ENCODE measurements at regions not wholly inside any gene's neighbourhood (a gene's known extent, or its start where the extent isn't known, plus 50 kb on each side); places are given as distances from the start of the nearest gene placed in this dataset.

DNA sequence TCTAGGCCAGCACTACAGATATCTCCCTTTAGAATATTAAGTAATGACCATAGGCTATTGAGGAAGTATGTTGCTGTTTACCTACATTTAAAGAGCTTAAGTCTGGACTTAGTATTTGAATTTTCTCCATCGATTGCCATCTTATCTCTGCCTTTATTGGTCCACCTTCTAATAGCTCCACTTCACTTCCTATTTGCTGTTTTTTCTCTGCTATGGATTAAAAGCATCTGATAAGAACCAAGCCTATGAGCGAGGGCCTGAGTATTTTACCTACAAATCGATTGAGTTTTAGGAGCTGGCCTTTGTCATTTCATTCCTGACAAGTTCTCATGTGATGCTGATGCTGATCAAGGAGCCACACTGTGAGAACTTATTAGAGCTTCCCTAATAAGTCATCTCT, 52.6 kb upstream of the AKAP13 start:
- peaks cover 50% of the 10 kb centered on the region for H3K4me1 ChIP-seq (ENCODE audit: insufficient read depth, low read length)
- H3K27me3 ChIP-seq (ENCODE audit: control insufficient read depth in 1 of 2, insufficient read depth in 2 of 2, low read length in 2 of 2) = no peaks in the 10 kb centered on the region; a peak in 2 of 5 replicates
- 55% methylated on average over 3 of the region's 3 CpGs for WGBS (ENCODE audit: low lambda C conversion rate)
- no peaks in the 10 kb centered on the region for H4K20me1 ChIP-seq (ENCODE audit: insufficient read depth, low read length)
- H3K4me2 ChIP-seq (ENCODE audit: low read depth, low read length) = no peak overlapping the region
- no peaks in the 10 kb centered on the region for H3K36me3 ChIP-seq (replicated peaks in 1 of 2; ENCODE audit: control insufficient read depth in 1 of 2, insufficient read depth in 2 of 2, low read length in 2 of 2)
- ATAC-seq (no peak), FAIRE-seq (no peak), DNase-seq (ENCODE audit: low spot score) (no peak)
- ChIA-PET POLR2A (no interaction called here), CTCF (ENCODE audit: low intra/inter-chr PET ratio, low total read pairs) (no interaction called here)
- H2AFZ ChIP-seq (ENCODE audit: low read length) = no peak overlapping the region
- no peak overlapping the region for H3K9ac ChIP-seq (ENCODE audit: insufficient read depth, low read depth, low read length)
- BruUV-seq (replicated peaks) = no TSS peak
- H3K9me3 ChIP-seq (ENCODE audit: low read length) = no peaks in the 10 kb centered on the region
- TF ChIP-seq ZNF558 (CRISPR knock-in tag; IDR thresholded peaks at IDR 0.05; ENCODE audit: borderline replicate concordance) = no peak
- TF ChIP-seq MXI1 (IDR thresholded peaks at IDR 0.05; ENCODE audit: borderline replicate concordance, low read depth, low read length) = no peak
- TF ChIP-seq TEAD3 (CRISPR knock-in tag; optimal IDR thresholded peaks at IDR 0.05; ENCODE audit: borderline replicate concordance) = no peak
- TF ChIP-seq PAX8 (CRISPR knock-in tag; IDR thresholded peaks at IDR 0.05; ENCODE audit: borderline replicate concordance) = no peak
- TF ChIP-seq POGK (CRISPR knock-in tag; conservative IDR thresholded peaks at IDR 0.05) = no peak
- no peak for TF ChIP-seq ZNF530 (CRISPR knock-in tag; IDR thresholded peaks at IDR 0.05; ENCODE audit: low read depth)
- no peak for TF ChIP-seq FOXP1 (IDR thresholded peaks at IDR 0.05)
- TF ChIP-seq FOXP1 (CRISPR knock-in tag; IDR thresholded peaks at IDR 0.05) = no peak
- no peak for TF ChIP-seq ZNF143 (CRISPR knock-in tag; IDR thresholded peaks at IDR 0.05)
- no peak for TF ChIP-seq ZNF782 (CRISPR knock-in tag; IDR thresholded peaks at IDR 0.05; ENCODE audit: borderline replicate concordance)
- TF ChIP-seq NFE2L2 (IDR thresholded peaks at IDR 0.05; ENCODE audit: low read length) = no peak
- no peak for TF ChIP-seq YEATS4 (CRISPR knock-in tag; IDR thresholded peaks at IDR 0.05; ENCODE audit: borderline replicate concordance)
- no peak for TF ChIP-seq ZNF292 (CRISPR knock-in tag; IDR thresholded peaks at IDR 0.05; ENCODE audit: borderline replicate concordance, low read depth)
- TF ChIP-seq KLF11 (CRISPR knock-in tag; IDR thresholded peaks at IDR 0.05) = no peak
- TF ChIP-seq CEBPB (IDR thresholded peaks at IDR 0.05; ENCODE audit: borderline replicate concordance, low read depth, low read length) = no peak
- no peak for TF ChIP-seq ARNT2 (CRISPR knock-in tag; IDR thresholded peaks at IDR 0.05; ENCODE audit: low read depth)
- TF ChIP-seq, protein P1, sequence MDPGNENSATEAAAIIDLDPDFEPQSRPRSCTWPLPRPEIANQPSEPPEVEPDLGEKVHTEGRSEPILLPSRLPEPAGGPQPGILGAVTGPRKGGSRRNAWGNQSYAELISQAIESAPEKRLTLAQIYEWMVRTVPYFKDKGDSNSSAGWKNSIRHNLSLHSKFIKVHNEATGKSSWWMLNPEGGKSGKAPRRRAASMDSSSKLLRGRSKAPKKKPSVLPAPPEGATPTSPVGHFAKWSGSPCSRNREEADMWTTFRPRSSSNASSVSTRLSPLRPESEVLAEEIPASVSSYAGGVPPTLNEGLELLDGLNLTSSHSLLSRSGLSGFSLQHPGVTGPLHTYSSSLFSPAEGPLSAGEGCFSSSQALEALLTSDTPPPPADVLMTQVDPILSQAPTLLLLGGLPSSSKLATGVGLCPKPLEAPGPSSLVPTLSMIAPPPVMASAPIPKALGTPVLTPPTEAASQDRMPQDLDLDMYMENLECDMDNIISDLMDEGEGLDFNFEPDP (CRISPR knock-in tag; conservative IDR thresholded peaks at IDR 0.05) = no peak
- no peak overlapping the region for H3K27ac ChIP-seq (ENCODE audit: extremely low read length, insufficient read depth, low read length)
- no peak overlapping the region for H3K4me3 ChIP-seq (replicated peaks in 1 of 3; ENCODE audit: insufficient read depth in 1 of 3, low read depth in 2 of 3, low read length in 3 of 3)
- in situ Hi-C loops (cut with HindIII; ENCODE audit: extremely low pct_ligation_motif_present, low pct_unique_long_range_greater_than_20kb) = no loop called here
- intact Hi-C loops (cut with micrococcal nuclease; ENCODE audit: unreplicated experiment) = no loop called here
- H3K79me2 ChIP-seq (ENCODE audit: insufficient read depth, low read length) = no peaks in the 10 kb centered on the region
